Stimulated activated CD8-positive, alpha-beta memory T cell treated with anti-CD3 and anti-CD28 coated beads, Interleukin-4, amount 100 ng/mL, for 48 hours (primary cell): ENCODE measurements at regions not wholly inside any gene's neighbourhood (a gene's known extent, or its start where the extent isn't known, plus 50 kb on each side); places are given as distances from the start of the nearest gene placed in this dataset.
"Not testable (repeated sequence)": the region's sequence is repeated elsewhere in the genome, so short reads cannot be mapped to it uniquely, and the experiment has no call there.

Experiments used
- DNase-seq: peaks from one replicate; pipeline ENCODE4 v3.0.0-alpha.2; 2020

DNA sequence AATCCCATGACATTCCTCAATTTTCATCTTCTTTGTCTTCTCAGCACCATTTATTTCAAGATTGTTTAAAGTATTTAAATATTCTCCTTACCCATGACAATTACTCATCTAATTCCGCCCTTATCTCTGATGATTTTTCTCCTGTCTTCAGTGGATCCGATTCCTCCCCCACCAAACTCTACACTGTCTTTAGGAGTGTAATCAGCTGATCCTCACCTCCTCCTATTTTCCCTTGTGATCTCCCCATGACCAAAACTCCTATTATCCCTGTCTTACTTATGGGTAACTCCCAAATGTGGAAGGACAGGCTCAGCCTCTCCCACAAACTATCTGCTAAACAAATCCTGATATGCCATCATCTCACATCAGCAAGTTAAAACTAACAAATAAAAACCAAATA lies 335.3 kb upstream of the RUNX1 start:
- no peak for DNase-seq

GRCh38 chr21:35382696-35383095 lies 333.6 kb upstream of the RUNX1 start:
- no peak for DNase-seq

- DNase-seq, result no peak
Measured at GRCh38 chr21:35381743-35382310, 332.7 kb upstream of the RUNX1 start.

DNA sequence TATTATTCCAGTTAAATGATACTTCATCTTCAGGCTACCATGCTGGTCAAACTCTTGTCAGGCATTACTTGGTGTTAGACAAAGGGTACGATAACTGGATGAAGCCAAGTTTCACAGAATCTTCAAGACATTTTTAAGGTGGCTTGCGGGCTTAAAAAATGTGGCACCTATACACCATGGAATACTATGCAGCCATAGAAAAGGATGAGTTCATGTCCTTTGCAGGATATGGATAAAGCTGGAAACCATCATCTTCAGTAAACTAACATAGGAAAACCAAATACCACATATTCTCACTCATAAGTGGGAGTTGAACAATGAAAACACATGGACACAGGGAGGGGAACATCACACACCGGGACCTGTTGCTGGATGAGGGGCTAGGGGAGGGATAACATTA lies 331.2 kb upstream of the RUNX1 start:
- not testable (repeated sequence) for DNase-seq

- DNase-seq, result no peak
Measured at GRCh38 chr21:35378881-35379280, 329.8 kb upstream of the RUNX1 start.

DNA sequence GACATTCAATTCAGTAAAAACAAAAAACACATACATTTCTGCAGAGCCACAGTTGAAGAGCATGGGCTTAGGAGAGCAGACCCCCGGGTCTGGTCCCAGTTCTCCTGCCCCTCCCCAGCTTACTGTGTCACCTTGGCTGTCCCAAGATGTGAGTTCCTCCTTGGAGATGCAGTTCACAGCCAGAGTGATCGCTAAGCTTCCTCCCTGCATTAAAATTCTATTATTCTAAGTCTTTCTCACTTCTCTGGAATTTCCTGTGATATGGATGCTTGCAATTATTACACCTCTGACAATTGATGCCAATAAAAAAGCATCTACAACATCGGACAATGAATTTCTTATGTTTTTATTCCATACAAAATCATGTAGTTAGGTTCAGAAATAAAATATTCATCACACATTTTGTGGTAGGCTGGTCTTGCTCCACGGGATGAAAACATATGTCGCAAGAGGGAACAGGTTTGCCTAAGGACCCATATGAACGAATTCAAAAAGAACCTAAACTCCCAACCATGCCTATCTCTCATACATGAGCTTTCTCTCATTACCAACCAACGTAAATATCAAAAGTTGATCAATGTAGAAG lies 328.5 kb upstream of the RUNX1 start:
- DNase-seq, result no peak

DNA sequence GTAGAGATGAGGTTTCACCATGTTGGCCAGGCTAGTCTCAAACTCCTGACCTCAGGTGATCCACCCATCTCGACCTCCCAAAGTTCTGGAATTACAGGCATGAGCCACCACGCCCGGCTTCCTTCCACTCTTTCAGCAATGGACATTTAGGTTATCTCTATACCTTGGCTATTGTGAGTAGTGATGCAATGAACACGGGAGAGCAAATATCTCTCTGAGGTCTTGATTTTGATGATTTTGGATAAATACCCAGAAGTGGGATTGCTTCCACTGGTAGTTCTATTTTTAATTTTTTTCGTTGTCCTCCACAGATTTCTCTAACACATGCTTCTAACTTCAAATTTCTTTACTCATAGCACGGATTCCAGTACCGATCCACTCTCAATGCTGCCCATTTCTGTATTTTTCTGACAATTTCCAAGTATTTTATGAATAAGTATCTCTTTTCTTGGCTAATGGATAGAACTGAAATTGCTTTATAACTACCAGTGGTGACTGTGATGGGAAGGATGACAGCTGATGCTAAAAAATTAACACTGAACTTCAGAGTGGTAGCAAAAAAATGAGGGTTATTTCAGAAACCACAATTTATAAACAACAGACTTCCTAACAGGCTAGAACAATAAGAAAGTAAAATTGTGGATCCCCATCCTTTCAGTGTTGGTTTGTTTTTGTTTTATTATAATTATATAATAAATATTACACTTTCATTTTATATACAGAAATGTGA lies 327.5 kb upstream of the RUNX1 start:
- no peak for DNase-seq

GRCh38 chr21:35375115-35375514 lies 326.0 kb upstream of the RUNX1 start:
- DNase-seq, result no peak

GRCh38 chr21:35373998-35374397 lies 324.9 kb upstream of the RUNX1 start:
- DNase-seq, result no peak

- no peak for DNase-seq
Measured at GRCh38 chr21:35372201-35372600, 323.1 kb upstream of the RUNX1 start.

DNA sequence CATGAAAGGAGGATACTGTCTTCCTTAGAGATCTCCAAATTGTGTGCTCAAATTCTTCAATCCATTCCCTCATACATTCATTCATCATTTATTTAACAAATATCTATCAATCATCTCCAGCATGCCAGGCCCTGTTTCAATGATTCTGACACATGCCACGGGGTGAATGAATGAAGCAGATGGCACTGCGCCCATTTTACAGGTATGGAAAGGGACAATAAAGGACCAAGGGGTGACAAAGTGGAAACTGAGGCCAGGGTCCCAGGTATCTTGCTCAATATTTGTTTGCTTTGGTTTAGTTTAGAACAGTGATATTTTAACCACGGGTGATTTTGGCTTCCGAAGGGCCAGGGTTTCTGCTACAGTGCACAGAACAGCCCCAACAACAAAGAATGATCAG lies 321.6 kb upstream of the RUNX1 start:
- DNase-seq, result no peak

DNA sequence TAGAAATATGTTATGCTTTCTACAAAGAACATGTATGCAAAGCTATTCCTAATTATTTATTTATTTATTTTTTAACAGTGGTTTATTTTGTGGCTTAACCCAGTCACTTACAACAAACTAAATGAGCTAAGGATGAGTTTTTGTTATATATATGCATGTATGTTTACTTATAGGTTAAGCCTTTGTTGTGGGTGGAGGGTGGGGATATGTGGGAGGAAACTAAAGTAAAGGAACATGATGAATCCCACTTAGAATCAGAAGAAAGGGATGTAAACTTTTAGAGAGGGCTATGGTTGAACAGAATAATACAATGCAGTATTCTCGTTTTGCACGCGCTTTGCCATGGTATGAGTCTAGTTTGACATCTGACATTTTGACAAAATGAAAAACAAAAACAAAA lies 321.0 kb upstream of the RUNX1 start:
- DNase-seq, result no peak

DNA sequence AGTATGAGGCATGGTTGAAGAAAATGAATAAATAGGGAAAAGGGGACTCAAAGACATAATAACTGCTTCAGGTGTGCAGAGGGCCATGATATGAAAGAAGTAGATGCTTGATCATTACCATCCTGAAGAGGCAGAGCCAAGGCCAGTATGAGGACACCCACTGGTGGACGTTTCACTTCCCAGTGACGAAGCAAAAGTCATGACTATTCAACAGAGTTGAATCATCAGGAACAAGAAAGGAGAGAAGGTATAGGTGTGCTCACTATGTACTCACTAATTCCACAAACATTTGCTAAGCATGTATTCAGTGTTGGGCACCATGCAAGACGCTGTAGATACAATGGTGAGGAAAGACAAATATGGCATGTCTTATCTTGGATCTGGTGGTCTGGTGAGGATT lies 319.2 kb upstream of the RUNX1 start:
- DNase-seq, result no peak

GRCh38 chr21:35367553-35367952 lies 318.5 kb upstream of the RUNX1 start:
- DNase-seq, result no peak

DNA sequence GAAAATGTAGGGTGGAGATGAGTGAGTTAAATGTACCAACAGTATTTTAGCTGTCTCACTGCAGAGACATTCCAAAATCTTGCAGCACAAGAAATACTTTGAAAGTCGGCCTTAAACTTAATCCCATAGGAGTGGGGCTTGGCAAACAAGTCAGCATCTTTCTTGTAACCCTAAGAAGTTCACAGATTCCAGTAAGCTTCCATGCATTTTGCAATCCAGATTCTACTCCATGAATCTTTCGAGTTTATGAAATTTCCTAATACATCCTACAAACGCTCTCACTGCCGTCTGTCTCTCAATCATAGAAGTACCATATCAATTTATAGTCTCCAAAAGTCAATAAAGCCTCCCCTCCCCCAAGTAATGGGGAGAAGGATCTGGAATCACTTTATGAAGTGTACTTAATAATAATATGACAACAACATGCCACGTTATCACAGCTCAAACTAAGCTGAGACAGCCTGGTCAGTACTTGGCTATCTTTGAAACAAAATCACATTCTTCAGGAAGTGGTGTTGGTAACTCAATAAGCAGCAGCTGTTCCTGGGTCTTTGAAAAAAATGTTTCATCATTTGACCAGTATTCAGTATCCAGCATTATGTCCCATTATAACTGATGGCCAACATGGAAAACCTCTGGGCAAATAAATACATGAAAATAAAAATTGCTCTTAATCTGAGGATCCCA lies 317.4 kb upstream of the RUNX1 start:
- no peak for DNase-seq

DNA sequence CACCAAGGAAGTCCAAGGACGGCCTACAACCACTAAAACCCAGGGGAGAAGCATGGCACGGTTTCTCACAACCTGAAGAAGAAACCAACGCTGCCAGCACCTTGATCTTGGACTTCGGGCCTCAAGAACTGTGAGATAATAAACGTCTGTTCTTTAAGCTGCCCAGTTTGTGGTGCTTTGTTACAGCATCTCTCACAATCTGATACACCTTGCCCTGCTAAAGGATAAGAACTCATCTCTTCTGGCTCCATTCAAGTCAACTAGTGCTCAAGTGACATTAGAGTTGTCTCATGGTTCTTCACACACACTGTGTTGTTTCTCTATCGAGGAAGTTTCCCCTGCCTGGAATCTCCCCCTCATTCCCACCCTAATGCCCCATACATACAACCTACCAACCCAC lies 314.4 kb upstream of the RUNX1 start:
- no peak for DNase-seq

GRCh38 chr21:35361988-35362387 lies 312.9 kb upstream of the RUNX1 start:
- DNase-seq, result no peak

- DNase-seq, result no peak
Measured at GRCh38 chr21:35360870-35361570, 311.9 kb upstream of the RUNX1 start.

GRCh38 chr21:35359076-35359475 lies 310.0 kb upstream of the RUNX1 start:
- no peak for DNase-seq

DNA sequence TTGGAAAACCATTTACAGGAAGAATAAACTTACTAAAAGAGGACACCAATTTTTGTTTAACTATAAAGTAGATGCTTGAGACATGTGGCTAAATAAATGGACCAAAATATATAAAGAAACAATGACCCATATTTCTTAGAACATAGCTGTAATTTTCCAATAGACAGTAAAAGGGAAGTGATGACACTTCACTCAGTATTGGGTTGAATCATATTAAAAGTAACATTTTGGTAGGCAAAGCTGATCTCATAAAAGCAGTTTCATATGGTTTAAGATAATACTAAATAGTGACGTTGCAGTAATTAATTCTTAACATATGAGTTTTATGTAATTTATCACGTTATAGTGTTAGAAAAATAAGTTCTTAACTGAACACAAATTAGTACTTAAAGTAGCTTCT lies 308.9 kb upstream of the RUNX1 start:
- DNase-seq, result no peak

GRCh38 chr21:35357041-35357780 lies 308.1 kb upstream of the RUNX1 start:
- DNase-seq, result no peak

GRCh38 chr21:35354078-35354477 lies 305.0 kb upstream of the RUNX1 start:
- no peak for DNase-seq

GRCh38 chr21:35352793-35353192 lies 303.7 kb upstream of the RUNX1 start:
- no peak for DNase-seq
